GM19468 (cell line): ENCODE measurements at regions not wholly inside any gene's neighbourhood (a gene's known extent, or its start where the extent isn't known, plus 50 kb on each side); places are given as distances from the start of the nearest gene placed in this dataset.

Experiments
- ATAC-seq: cut with Tn5 transposase; IDR thresholded peaks from one replicate; pipeline ENCODE4 v1.9.1; 2021; ENCODE audit warnings: mild to moderate bottlenecking, moderate library complexity, moderate number of reproducible peaks; ENCODE audit not compliant: unreplicated experiment; ENCODE audit errors: extremely low read depth

GRCh38 chr13:102993348-102993747 is 72.9 kb downstream of the SLC10A2 start:
- no peak for ATAC-seq

DNA sequence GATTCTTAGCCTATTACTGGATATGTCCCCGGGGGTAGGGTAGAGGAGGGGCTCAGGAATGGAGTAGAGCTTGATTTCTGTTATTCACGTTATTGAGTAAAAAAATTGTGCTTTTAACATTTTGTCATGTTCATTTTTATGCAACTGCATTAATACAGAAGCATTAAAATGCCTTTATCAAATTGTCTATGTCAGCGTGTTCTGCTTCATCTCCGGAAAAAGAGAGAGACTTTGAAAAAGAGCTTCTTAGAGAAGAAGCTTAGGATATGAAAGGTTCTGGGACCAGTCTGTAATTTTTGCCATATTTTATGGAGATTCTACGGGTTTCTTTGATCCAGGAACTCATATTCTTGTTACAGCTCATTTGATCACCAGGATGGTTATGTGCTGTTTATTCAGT is 82.0 kb downstream of the SLC10A2 start:
- ATAC-seq = no peak

DNA sequence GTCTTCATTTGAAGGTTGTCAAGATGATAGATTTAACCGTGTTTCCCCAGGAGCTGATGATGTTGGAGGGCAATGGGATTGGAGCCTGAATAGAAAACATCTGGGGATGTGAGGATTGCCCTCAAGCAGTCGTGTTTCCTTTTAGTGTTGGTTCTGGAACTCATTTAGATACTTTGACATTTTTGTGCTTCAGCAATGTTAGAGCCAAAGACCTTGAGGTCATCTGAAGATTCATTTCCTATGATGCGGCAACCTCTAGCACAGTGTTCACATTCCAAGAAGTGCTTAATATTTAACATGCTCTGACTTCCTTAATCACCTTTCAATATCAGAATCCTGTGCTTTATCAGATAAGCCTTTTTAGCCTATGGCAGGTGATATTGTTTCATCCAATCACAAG is 82.7 kb downstream of the SLC10A2 start:
- ATAC-seq = no peak

- ATAC-seq = no peak
Observed at GRCh38 chr13:102980331-102980982, 85.8 kb downstream of the SLC10A2 start.

GRCh38 chr13:102978168-102978567 is 88.0 kb downstream of the SLC10A2 start:
- no peak for ATAC-seq

DNA sequence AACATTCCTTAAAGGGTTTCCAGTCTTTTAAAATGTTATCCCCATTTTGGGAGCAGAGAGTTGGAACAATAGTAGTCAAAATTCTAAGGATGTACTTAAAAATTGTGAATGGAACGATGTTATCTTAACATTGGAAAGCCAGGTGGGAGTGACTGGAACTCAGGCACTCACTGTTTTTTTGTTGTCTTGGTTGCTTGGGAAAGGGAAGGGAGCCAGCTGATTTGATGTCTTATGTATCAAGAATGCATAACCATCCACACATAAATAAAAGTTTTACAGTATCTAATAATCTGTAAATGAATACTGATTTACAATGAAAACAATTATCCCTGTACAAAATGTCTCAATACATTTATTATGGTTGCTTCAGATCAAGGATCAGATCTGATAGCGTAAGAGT is 88.7 kb downstream of the SLC10A2 start:
- no peak for ATAC-seq

GRCh38 chr13:102974317-102975087 is 91.7 kb downstream of the SLC10A2 start:
- no peak for ATAC-seq

- ATAC-seq = no peak
Observed at GRCh38 chr13:102972191-102972590, 94.0 kb downstream of the SLC10A2 start.

DNA sequence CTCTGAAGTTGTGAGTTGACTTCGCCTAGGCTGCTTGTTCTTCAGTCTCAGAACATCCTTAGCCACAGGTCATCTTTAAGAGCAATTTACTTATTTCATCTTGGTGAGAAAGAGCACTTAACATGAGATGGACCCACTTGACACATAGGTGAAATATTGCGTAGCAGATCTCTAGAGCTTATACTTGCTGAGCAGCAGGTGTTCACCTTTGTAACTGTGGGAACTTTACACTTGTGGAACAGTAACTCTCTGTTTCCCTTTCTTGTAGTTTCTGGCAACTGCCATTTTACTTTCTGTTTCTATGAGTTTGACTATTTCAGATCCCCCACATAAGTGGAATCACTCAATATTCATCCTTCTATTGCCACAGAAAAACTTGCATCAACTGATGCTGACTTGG is 95.7 kb downstream of the SLC10A2 start:
- ATAC-seq = peak; percentile 99

GRCh38 chr13:102968572-102969228 is 97.5 kb downstream of the SLC10A2 start:
- no peak for ATAC-seq

- ATAC-seq = no peak
Observed at GRCh38 chr13:102965802-102966201, 100.4 kb downstream of the SLC10A2 start.

DNA sequence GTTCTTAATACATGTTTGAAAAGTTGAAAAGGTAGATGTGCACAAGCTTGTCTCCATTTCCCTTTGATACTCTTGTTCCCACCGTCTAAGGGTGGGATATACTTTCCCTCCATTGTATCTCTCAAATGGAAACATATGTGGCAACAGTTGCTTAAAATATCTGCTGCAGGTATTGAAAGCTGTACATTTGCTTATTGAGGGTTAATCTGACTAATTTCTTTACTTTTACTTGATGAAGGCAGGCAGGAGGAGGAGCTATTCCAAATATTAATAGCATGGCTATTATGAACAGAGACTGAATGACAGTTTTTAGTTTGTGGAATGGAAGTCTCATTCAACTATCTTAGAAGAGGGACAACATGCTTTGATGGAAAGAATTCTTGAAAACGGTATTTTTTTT is 103.8 kb downstream of the SLC10A2 start:
- no peak for ATAC-seq

DNA sequence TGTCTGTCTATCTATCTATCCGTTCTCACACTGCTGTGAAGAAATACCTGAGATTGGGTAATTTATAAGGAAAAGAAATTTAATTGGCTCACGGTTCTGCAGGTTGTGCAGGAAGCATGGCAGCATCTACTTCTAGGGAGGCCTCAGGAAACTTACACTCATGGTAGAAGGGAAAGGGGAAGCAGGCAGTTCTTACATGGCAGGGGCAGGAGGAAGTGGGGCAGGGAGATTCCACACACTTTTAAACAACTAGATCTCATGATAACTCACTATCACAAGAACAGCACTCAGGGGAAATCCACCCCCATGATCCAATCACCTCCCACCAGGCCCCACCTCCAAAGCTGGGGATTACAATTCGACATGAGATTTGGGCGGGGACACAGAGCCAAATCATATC is 105.3 kb downstream of the SLC10A2 start:
- ATAC-seq = no peak

GRCh38 chr13:102956449-102956848 is 109.8 kb downstream of the SLC10A2 start:
- no peak for ATAC-seq

GRCh38 chr13:102954350-102954749 is 108.5 kb downstream of the ERCC5 start:
- no peak for ATAC-seq

DNA sequence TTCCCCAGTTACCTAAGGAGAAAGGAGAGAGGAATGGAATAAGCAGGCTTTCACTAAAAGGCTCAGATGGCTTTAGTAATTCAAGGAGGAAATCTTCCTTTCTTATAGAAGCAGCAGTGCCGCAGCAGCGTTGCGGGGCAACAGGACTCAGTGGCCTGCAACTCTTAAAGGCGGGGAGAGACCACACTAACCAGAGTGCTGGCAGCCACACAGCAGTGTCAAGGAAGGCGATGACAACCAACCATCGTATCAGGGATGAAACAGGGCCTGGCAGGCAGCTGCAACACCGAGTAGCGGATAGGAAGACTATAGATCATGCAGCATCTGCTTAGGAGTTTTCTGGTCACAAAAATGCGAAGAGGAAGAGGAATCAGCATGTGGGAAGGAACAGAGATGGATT is 106.0 kb downstream of the ERCC5 start:
- no peak for ATAC-seq

DNA sequence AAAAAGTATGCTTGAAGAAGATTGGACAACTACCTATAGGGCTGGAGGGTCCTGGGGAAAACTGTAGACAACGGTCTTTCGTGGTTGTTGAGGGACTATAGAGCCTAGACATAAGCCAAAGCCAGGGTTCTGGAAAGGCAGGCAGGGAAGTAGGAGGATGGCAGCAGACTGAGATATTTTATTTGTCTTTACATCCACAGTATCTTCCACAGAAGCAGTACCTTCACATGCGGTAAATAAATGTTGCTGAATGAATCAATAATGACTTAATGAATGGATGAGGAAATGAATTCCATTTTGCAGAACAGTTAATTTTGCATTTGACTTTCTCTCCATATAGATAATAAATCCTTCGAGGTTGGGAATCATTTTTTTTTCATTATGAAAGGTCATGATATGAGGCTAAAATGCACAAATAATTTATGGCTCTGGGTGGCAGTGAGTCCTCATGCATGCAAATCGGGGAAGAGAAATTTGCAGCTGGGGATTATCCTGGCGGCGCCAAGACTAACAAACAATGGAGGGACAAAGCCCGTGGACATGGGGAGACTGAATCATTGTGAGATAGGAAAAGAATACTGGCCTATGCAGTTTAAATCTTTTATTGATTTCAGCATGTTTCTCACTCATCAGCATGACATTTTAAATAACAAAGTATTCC is 102.0 kb downstream of the ERCC5 start:
- ATAC-seq = no peak

GRCh38 chr13:102945886-102946285 is 100.1 kb downstream of the ERCC5 start:
- ATAC-seq = no peak

GRCh38 chr13:102945324-102945815 is 99.5 kb downstream of the ERCC5 start:
- no peak for ATAC-seq

GRCh38 chr13:102944821-102945220 is 99.0 kb downstream of the ERCC5 start:
- ATAC-seq = no peak

- no peak for ATAC-seq
Observed at GRCh38 chr13:102940770-102941169, 94.9 kb downstream of the ERCC5 start.
